ENCODE measurements at regions not wholly inside any gene's neighbourhood (a gene's known extent, or its start where the extent isn't known, plus 50 kb on each side); places are given as distances from the start of the nearest gene placed in this dataset.
A peak's percentile ranks its signal among the peaks of the same experiment; 100 is the strongest.

GRCh38 chr6:56715741-56716140 lies 73.1 kb upstream of the DST start:
- no peak for DNase-seq (ENCODE audit: low read depth)

- peak; percentile 54 for DNase-seq (ENCODE audit: low read depth)
Measured at GRCh38 chr6:56714982-56715456, 72.3 kb upstream of the DST start.

- no peak for DNase-seq (ENCODE audit: low read depth)
Measured at GRCh38 chr6:56714273-56714672, 71.6 kb upstream of the DST start.

- DNase-seq (ENCODE audit: low read depth), result peak; percentile 75
Measured at GRCh38 chr6:56713254-56713672, 70.6 kb upstream of the DST start.

GRCh38 chr6:56710967-56711366 lies 68.3 kb upstream of the DST start:
- no peak for DNase-seq (ENCODE audit: low read depth)

GRCh38 chr6:56709650-56710049 lies 67.0 kb upstream of the DST start:
- DNase-seq (ENCODE audit: low read depth), result no peak

- DNase-seq (ENCODE audit: low read depth), result peak; percentile 76
Measured at GRCh38 chr6:56708810-56709597, 66.3 kb upstream of the DST start.

- no peak for DNase-seq (ENCODE audit: low read depth)
Measured at GRCh38 chr6:56706981-56707726, 64.5 kb upstream of the DST start.

- no peak for DNase-seq (ENCODE audit: low read depth)
Measured at GRCh38 chr6:56699066-56699654, 56.5 kb upstream of the DST start.

GRCh38 chr6:56695702-56696101 lies 53.0 kb upstream of the DST start:
- DNase-seq (ENCODE audit: low read depth), result no peak

GRCh38 chr6:56694002-56694401 lies 51.3 kb upstream of the DST start:
- no peak for DNase-seq (ENCODE audit: low read depth)

GRCh38 chr6:56693246-56693607 lies 50.5 kb upstream of the DST start:
- DNase-seq (ENCODE audit: low read depth), result peak; percentile 89

GRCh38 chr6:56692523-56693245 lies 50.0 kb upstream of the DST start:
- DNase-seq (ENCODE audit: low read depth), result peak; percentile 55

All from stromal cell of bone marrow (primary cell).